H54 (cell line): ENCODE measurements at regions not wholly inside any gene's neighbourhood (a gene's known extent, or its start where the extent isn't known, plus 50 kb on each side); places are given as distances from the start of the nearest gene placed in this dataset.

ENCODE experiments used
- DNase-seq: peaks from one replicate; pipeline ENCODE4 v3.0.0; 2011; ENCODE audit warnings: low spot score, mixed read lengths; ENCODE audit not compliant: insufficient read length
- FAIRE-seq: peaks from 3 replicates; lab custom pipeline; 2011; peaks lifted over from hg19 to GRCh38; lab: Jason Lieb, UNC
- POLR2A ChIP-seq: IDR thresholded peaks from 2 replicates; pipeline ENCODE4 v1.6.1; 2011; ENCODE audit warnings: low read depth, mild to moderate bottlenecking, low read length

GRCh38 chr12:97784904-97785303, 322.3 kb downstream of the RMST start:
- no peak for FAIRE-seq
- no peak for DNase-seq
- no peak for TF ChIP-seq POLR2A

GRCh38 chr12:97790281-97790680, 327.7 kb downstream of the RMST start:
- TF ChIP-seq POLR2A = no peak
- DNase-seq (no peak), FAIRE-seq (no peak)

- no peak for TF ChIP-seq POLR2A
- DNase-seq (no peak), FAIRE-seq (no peak)
Observed at GRCh38 chr12:97797473-97797872, 334.9 kb downstream of the RMST start.

- FAIRE-seq (no peak), DNase-seq (no peak)
- no peak for TF ChIP-seq POLR2A
Observed at GRCh38 chr12:97800561-97800960, 338.0 kb downstream of the RMST start.

GRCh38 chr12:97801471-97802059, 339.0 kb downstream of the RMST start:
- FAIRE-seq (no peak), DNase-seq (no peak)
- TF ChIP-seq POLR2A = no peak

- FAIRE-seq (no peak), DNase-seq (no peak)
- TF ChIP-seq POLR2A = no peak
Observed at GRCh38 chr12:97805146-97805545, 342.5 kb downstream of the RMST start.

- DNase-seq = no peak
- no peak for TF ChIP-seq POLR2A
- no peak for FAIRE-seq
Observed at GRCh38 chr12:97813301-97813700, 350.7 kb downstream of the RMST start.

GRCh38 chr12:97821806-97822205, 359.2 kb downstream of the RMST start:
- no peak for DNase-seq
- no peak for TF ChIP-seq POLR2A
- FAIRE-seq = no peak

GRCh38 chr12:97835541-97835940, 372.9 kb downstream of the RMST start:
- DNase-seq (no peak), FAIRE-seq (no peak)
- TF ChIP-seq POLR2A = no peak

GRCh38 chr12:97837401-97837800, 374.8 kb downstream of the RMST start:
- TF ChIP-seq POLR2A = no peak
- FAIRE-seq = no peak
- DNase-seq = no peak

- no peak for DNase-seq
- FAIRE-seq = no peak
- no peak for TF ChIP-seq POLR2A
Observed at GRCh38 chr12:97848051-97848450, 385.4 kb downstream of the RMST start.

- FAIRE-seq (no peak), DNase-seq (no peak)
- TF ChIP-seq POLR2A = no peak
Observed at GRCh38 chr12:97854477-97854876, 391.9 kb downstream of the RMST start.

- no peak for DNase-seq
- no peak for FAIRE-seq
- TF ChIP-seq POLR2A = no peak
Observed at GRCh38 chr12:97862072-97862471, 399.5 kb downstream of the RMST start.

- FAIRE-seq = no peak
- no peak for TF ChIP-seq POLR2A
- no peak for DNase-seq
Observed at GRCh38 chr12:97875064-97875463, 412.5 kb downstream of the RMST start.

GRCh38 chr12:97876780-97877179, 414.2 kb downstream of the RMST start:
- FAIRE-seq (no peak), DNase-seq (no peak)
- TF ChIP-seq POLR2A = no peak

GRCh38 chr12:97877404-97877803, 414.8 kb downstream of the RMST start:
- DNase-seq (no peak), FAIRE-seq (no peak)
- TF ChIP-seq POLR2A = no peak
